Body of pancreas (tissue), 4 donors: ENCODE measurements at regions not wholly inside any gene's neighbourhood (a gene's known extent, or its start where the extent isn't known, plus 50 kb on each side); places are given as distances from the start of the nearest gene placed in this dataset.

Source experiments
- CTCF ChIP-seq, 7 experiments: fragments of 450-650 bp in 4 of 7; fragments of 200-600 bp in 3 of 7; sonication (generic) in 3 of 7; IDR thresholded peaks; one replicate each; pipeline ENCODE4 v1.5.1; 2016 to 2019; ENCODE audit warnings: antibody characterized with exemption in 7 of 7
- POLR2A ChIP-seq, 3 donors: fragments of 450-650 bp; IDR thresholded peaks; one replicate each; pipeline ENCODE4 v1.6.1; 2016; ENCODE audit warnings: antibody characterized with exemption in 3 of 3, mild to moderate bottlenecking in 2 of 3

GRCh38 chr2:10966741-10967140 is 55.0 kb downstream of the KCNF1 start:
- TF ChIP-seq POLR2A (IDR thresholded peaks at IDR 0.05) (no peak), CTCF (IDR thresholded peaks at IDR 0.05) (no peak)
